CD4-positive, alpha-beta T cell treated with Interleukin-4 for 1 hour (primary cell): ENCODE measurements at regions not wholly inside any gene's neighbourhood (a gene's known extent, or its start where the extent isn't known, plus 50 kb on each side); places are given as distances from the start of the nearest gene placed in this dataset.

Source experiments
- DNase-seq, 2 donors: peaks; one replicate each; pipeline ENCODE4 v3.0.0-alpha.2; 2020 to 2022

DNA sequence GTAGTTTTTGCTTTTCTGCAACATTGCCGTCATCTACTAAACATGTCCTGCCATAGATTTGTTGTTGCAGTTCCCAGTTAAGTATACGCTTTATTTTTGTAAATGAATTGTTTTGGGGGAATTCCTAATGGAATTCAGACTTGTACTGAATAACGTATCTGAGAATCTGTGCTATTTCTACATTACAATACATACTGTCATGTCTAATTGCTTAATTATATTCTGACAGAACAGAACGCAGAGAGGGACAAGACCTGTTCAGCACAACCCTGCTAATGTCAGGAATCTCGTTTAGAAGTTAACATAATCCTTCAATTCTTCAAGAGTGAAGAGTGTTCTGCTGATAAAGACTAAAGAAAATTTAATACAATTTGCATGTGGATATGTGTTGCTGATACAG is 861.1 kb upstream of the KLHL1 start:
- no peak for DNase-seq

DNA sequence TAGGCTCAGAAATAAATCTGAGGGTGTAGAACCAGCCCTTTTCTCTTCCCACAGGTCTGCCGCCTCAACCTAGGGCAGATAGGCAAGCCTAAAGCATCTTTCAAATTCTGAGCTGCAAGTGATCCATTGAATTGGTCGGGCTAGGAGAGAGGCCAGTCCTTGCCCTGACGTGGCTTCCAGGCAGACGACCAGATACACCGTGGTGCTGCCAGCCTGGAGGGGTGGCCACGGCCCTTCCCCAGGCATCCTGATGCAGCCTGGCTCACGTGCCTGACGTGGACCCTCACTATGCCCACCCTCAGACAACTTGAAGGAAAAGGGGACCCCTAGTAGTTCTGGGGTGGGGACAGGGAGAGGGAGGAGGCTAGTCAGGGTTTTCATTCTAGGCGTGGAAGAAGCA is 859.3 kb upstream of the KLHL1 start:
- no peak for DNase-seq

- no peak for DNase-seq
These were observed 856.6 kb upstream of the KLHL1 start for GRCh38 chr13:70964874-70965273.

- DNase-seq: no peak
These were observed 855.9 kb upstream of the KLHL1 start for GRCh38 chr13:70964124-70964523.

DNA sequence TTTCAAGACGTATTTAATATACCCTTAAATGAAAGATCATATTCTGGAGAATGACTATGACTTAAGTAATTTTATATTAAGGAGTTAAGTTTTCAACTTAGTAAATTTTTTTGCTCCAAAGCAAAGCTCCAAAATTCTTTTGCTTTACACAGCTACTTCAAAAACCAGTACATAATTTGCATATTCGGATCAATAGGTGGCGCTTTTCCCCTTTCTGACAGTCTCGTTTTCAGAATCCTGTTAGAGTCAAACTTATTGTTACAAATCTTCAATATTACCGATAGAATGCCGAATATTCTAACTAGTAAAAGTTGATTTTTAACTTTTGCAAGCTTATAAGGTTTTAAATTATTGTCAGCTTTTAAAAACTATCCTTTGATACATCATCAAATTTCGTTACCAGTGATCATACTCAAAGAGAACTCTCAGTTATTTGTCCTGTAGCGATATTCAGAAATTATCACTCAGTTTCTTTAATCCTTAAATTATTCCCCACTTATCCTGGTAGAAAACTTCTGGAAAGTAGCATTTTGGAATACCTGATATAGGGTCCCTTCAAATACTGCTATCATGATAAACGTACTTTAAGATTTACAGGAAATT is 852.7 kb upstream of the KLHL1 start:
- no peak for DNase-seq

DNA sequence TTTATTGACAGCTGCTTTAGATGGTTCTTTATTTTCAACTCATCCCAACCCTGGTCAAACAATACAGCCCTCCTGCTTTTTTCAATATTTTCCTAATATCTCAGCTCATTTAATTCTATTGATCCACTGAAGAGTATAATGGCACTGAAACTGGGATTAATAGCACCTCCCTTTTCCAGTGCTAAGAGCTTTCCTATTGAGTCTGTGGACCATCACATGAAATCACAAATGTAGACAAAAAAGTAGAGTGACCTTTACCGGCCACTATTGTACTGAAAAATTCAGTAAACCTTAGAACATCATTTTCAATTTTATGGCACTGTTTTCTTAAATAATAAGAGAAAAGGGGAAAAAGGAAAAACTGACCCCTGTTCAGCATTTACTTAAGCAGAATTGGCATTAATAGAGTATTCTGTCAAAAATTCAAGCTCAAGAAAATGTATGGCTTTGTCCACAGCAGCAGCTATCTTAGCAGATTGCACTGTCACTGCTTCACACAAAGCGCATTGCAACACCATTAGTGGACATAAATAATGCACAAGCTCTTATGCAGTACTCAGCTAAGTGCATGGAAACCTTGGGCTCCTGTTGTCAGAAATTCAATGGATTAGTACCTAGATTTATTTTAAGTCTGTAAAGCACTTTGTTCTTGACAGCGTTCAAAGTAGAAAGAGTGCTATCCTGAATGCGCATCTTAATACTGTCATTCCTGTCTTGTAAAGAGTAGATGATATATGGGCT is 851.0 kb upstream of the KLHL1 start:
- DNase-seq: no peak

DNA sequence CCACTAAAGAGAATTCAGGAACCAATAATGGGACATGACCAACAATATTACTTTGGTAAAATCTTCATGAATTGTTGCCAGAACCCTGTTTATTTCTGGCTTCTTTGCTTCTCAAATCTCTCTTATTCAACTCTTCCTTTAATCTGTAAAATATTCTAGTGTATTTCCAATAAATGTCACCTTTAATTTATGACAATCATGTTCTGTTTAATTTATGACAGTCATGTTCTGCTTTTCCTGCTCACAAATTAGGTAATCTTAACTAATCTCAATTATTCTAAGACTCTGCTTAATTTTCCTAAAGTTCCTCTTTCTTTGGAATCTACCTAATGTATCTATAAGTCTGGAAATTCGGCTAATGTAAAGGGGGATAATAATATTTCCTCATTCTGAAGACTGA is 847.6 kb upstream of the KLHL1 start:
- no peak for DNase-seq

GRCh38 chr13:70950664-70951063 is 842.4 kb upstream of the KLHL1 start:
- DNase-seq: no peak

DNA sequence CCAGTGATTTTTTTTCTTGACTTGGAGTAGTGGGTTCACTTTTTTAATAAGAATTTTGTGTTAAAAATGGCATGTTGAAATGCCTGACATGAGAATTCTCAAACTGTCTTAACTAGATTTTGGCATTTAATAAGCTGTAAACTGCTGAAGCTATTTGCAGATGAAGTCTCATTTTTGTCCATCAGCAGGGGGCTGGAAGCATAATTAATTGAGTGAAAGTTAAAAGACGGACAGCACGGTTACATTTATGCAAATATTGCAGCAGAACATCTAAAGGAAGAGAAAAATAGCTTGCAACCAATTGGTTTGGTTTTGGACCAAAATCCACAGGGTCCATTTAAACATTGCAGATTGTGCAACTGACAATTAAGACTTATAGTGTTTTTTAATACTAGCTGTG is 837.3 kb upstream of the KLHL1 start:
- no peak for DNase-seq

GRCh38 chr13:70941454-70941853 is 833.2 kb upstream of the KLHL1 start:
- DNase-seq: no peak

DNA sequence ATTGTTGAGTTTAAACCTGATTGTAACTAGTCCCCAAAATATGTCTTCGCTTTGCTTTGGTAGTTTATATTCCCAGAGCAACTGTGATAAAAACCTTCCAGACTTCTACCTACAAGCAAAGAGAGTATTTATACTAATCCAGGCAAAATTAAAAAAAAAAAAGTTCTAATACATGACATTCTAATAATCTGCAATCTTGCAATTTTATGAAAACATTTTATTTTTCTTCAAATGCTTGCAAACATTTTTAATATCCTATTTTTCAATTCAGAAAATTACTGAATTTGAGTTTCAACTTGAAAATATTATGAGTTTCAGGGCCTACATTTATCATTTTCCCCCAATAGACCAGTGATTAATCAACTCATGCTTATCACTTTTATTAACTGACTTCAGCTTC is 830.2 kb upstream of the KLHL1 start:
- no peak for DNase-seq

DNA sequence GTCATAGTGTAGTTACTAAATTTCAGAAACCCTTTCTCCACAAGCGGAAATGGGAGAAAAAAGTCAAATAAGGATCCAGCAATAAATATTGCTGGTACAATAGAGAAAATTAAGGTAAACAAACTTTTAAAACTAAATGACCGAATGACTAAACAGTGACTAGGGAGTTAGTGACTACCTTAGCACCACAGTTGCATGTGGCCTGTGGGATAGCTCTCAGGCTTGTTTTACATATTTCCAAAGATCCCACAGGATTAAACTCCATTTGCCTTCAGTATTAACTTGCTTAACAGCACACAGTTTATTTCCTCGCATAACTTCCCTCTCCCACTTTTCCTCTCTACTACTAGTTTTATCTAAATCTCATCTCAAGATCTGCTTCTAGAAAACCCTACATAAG is 824.3 kb upstream of the KLHL1 start:
- no peak for DNase-seq

GRCh38 chr13:70923863-70924752 is 815.9 kb upstream of the KLHL1 start:
- DNase-seq: no peak

GRCh38 chr13:70911286-70911685 is 803.0 kb upstream of the KLHL1 start:
- DNase-seq: no peak

DNA sequence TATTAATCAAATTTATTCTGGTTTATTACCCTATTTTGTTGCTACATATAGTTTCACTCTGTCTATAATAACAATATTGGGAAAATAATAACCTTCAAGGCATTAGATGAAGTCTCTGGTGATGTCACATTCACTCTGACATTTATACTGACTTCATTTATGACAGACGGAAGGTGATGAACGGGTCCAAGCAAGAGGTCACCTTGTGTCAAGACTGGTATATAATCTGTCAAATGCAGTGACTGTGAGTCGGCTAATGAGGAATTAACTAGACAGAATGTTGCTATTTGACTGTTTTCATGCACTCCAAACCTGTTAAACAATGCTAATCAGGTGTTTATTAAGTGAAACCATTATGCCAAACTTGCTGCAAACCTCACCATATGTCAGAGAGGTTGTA is 800.5 kb upstream of the KLHL1 start:
- DNase-seq: no peak

DNA sequence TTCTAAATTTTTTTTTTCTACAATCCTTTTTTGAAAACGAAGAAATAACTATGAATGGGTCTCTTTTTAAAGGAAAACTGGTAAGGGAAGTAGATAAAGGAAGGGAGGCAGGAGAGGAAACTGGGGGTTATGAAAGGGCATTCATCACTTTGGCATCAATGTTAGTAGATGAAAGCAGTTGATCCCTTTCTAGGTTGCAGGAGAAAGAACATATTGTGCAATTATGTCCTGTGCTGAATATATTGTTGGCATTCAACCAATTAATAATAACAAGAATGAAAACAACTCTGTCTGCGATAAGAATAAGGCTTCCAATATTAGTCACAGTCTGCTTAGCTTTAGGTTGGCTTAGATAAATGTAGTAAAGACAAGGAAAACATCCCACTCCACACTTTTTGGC is 796.8 kb upstream of the KLHL1 start:
- DNase-seq: no peak

GRCh38 chr13:70896136-70896535 is 787.9 kb upstream of the KLHL1 start:
- DNase-seq: no peak

- no peak for DNase-seq
These were observed 787.3 kb upstream of the KLHL1 start for GRCh38 chr13:70895599-70895998.

GRCh38 chr13:70894258-70894657 is 786.0 kb upstream of the KLHL1 start:
- DNase-seq: no peak

DNA sequence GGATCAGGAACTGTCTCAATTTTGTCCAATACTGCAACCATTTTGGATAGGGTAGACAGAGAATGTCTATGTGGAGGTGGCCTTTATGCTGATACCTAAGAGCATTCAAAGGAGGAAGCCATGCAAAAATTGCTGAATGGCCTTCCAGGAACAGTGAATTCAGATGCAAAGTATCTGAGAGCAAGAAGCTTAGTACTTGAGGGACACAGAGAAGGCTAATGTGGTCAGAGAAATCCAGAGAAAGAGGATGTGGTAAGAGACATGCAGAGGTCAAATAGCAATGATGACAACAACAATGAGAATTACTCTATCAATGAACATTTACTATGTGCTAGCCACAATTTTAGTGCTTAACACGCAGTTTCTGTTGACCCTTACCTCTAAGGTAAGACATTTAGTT is 785.6 kb upstream of the KLHL1 start:
- no peak for DNase-seq

DNA sequence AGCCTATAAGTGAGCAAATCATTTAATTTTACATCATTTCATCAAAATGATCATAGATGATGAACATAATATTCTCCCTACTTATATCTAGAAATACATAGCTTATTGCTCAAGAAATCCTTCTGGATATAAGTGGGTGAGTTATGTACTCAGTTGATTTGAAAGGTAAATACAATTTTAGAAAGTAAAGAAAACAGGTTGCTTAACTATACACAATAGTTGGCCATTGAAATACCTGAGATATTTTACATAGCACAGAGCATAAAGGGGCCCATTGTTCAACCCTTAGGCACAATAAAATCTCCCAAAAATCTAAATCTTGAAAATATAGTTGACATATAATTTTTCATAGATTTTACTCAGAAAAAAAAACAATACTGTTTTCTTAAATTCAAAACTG is 782.0 kb upstream of the KLHL1 start:
- DNase-seq: no peak

GRCh38 chr13:70889163-70889562 is 780.9 kb upstream of the KLHL1 start:
- DNase-seq: no peak

GRCh38 chr13:70884196-70884595 is 775.9 kb upstream of the KLHL1 start:
- no peak for DNase-seq

GRCh38 chr13:70874636-70875035 is 766.4 kb upstream of the KLHL1 start:
- no peak for DNase-seq
